Epithelial cell of esophagus (primary cell): ENCODE measurements at regions not wholly inside any gene's neighbourhood (a gene's known extent, or its start where the extent isn't known, plus 50 kb on each side); places are given as distances from the start of the nearest gene placed in this dataset.

Experiments
- DNase-seq: peaks from one replicate; pipeline ENCODE4 v3.0.0; 2010; ENCODE audit warnings: low read depth
- H3K4me3 ChIP-seq: 2 replicates; pipeline ENCODE4 v1.5.1; 2011; ENCODE audit warnings: mild to moderate bottlenecking, low read length, control low read depth
- TF ChIP-seq, protein P1 (sequence below): IDR thresholded peaks from 2 replicates; pipeline ENCODE4 v1.5.1; 2011; ENCODE audit warnings: low read depth, mild to moderate bottlenecking, low read length, control low read depth, inconsistent platforms; ENCODE audit not compliant: insufficient read depth; ENCODE audit errors: missing control alignments

DNA sequence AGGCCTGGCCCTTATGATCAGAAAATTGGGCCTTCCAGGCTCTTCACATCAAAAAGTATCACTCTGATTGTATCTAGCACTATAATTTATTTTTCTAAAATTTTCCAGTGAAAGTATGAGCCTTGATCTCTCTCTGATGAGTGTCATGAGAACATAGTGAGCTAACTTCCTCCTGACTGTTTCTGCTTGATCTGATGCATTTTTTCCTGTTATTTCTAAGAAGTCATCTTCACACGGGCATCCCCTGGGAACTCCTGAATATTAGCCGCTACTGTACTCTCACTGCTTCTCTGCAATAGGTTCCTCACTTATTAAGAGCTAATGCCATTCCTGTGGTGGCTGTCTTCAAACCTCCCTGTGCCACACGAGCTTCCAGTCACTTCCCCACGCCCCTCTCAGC is 63.1 kb upstream of the ZPBP start:
- H3K4me3 ChIP-seq, result no peak overlapping the region
- TF ChIP-seq, protein P1, sequence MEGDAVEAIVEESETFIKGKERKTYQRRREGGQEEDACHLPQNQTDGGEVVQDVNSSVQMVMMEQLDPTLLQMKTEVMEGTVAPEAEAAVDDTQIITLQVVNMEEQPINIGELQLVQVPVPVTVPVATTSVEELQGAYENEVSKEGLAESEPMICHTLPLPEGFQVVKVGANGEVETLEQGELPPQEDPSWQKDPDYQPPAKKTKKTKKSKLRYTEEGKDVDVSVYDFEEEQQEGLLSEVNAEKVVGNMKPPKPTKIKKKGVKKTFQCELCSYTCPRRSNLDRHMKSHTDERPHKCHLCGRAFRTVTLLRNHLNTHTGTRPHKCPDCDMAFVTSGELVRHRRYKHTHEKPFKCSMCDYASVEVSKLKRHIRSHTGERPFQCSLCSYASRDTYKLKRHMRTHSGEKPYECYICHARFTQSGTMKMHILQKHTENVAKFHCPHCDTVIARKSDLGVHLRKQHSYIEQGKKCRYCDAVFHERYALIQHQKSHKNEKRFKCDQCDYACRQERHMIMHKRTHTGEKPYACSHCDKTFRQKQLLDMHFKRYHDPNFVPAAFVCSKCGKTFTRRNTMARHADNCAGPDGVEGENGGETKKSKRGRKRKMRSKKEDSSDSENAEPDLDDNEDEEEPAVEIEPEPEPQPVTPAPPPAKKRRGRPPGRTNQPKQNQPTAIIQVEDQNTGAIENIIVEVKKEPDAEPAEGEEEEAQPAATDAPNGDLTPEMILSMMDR, result no peak
- DNase-seq, result no peak

DNA sequence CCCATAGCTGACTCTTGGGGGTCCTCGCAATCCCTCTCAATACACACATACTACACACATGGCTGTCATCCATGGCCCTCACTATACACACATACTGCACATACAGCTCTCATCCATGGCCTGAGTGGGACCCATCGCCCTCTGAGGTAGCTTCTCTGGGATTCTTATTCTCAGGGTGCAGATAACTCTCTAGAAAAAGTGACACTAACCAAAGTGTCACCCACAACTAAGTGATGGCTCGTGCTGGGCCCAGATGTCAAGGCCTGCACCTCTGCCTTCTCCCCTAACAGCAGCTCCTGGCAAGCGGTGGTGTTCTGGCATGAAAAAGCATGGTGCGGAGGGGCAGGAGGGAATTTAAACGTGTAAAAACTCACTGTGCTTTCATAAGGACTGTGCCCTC is 62.7 kb upstream of the ZPBP start:
- DNase-seq, result no peak
- no peak overlapping the region for H3K4me3 ChIP-seq
- TF ChIP-seq, protein P1, result no peak

DNA sequence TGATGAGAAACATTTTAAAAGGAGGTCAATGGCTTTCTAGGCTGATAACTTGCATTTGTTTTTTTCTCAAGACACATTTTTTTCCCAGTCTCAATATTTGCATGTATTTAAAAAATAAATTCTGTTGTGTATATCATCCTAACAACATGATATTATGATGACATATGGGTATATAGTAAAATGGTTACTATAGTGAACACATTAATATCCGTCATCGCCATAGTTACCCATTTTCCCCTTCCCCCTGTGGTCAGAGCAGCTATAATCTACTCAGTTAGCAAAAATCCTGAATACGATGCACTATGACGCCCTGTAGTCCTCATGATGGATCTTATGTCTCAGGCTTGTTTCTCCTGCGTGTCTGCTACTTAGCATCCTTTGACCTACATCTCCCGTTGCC is 60.9 kb upstream of the ZPBP start:
- no peak for DNase-seq
- H3K4me3 ChIP-seq, result no peak overlapping the region
- TF ChIP-seq, protein P1, result no peak

DNA sequence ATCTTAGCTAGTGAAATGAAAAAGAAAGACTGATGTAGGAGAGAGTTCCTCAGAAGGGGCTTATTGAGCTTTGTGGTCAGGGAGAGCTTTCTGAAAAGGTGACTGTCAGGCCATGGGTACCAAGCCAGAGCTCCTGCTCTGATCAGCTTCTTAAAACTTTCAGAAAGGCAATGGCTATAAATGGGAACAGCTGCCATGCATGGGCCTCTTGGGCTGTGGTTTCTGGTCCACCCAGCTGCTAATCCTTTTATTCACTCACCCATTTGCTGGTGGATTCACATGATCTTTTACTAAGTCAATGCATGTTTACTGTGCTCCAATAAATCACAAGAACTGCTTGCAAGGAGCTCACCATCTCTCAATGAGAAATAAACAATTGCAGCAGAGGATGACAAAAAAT is 60.1 kb upstream of the ZPBP start:
- no peak for DNase-seq
- H3K4me3 ChIP-seq, result no peak overlapping the region
- TF ChIP-seq, protein P1, result no peak

DNA sequence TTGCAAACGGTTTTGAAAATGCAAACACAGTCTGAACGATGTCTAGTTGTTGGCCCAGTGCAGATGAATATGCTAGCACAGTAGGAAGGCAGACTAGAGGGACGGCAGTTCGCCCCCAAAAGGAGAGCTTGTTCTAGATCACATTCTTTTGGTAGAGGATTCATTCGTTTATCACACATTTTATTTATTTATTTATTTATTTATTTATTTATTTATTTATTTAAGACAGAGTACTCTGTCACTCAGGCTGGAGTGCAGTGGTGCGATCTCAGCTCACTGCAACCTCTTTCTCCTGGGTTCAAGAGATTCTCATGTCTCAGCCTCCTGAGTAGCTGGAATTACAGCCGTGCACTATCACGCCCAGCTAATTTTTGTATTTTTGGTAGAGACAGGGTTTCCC is 59.4 kb upstream of the ZPBP start:
- no peak for DNase-seq
- TF ChIP-seq, protein P1, result no peak
- H3K4me3 ChIP-seq, result no peak overlapping the region

DNA sequence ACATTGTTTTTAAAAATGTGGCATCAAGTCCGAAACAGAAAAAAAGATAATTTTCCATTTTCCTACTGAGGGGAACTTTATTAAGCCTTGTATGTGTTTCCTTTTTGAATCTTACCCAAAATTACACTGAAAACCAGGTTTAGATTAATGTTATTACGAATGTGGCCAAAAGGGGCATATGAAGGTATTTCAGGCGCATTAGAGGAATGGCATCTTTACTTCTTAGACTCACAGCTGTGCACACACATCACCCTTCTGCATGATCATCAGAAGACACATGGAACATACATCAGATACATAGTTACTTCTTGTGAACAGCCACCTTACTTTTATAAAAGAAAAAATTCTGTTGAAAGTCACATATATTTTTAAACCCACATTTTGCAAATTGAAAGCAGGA is 58.6 kb upstream of the ZPBP start:
- no peak overlapping the region for H3K4me3 ChIP-seq
- DNase-seq, result no peak
- TF ChIP-seq, protein P1, result no peak

DNA sequence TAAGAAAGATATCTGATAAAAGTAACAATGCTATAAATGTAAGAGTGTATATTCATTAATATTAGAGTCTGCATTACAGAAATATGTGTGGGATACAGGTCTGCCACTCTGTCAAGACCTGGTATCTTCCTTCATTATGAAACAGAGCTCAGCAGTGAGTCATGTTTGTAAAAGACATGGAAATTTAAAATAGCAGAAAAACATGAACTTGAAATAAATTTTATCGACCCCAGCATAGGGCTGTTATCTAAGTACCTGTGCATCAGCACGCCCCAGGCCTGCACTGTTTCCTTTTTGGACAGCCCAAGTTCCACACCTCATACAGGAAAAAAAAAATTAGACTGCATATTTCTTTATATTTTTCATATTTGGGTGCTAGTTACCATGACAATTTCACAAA is 58.0 kb upstream of the ZPBP start:
- TF ChIP-seq, protein P1, result no peak
- H3K4me3 ChIP-seq, result no peak overlapping the region
- DNase-seq, result no peak
